ENCODE measurements at regions not wholly inside any gene's neighbourhood (a gene's known extent, or its start where the extent isn't known, plus 50 kb on each side); places are given as distances from the start of the nearest gene placed in this dataset.

GRCh38 chr1:79785561-79785960, 779.0 kb upstream of the ADGRL4 start:
- no peak for TF ChIP-seq CTCF (IDR thresholded peaks at IDR 0.05)
- Histone ChIP-seq H3K4me3 (no peak overlapping the region), H3K4me1 (no peaks in the 10 kb centered on the region), H3K27me3 (no peaks in the 10 kb centered on the region), H3K9me3 (no peaks in the 10 kb centered on the region), H3K36me3 (no peaks in the 10 kb centered on the region), H3K27ac (no peak overlapping the region)
- DNase-seq (ENCODE audit: low spot score), result no peak

GRCh38 chr1:79781261-79781660, 774.7 kb upstream of the ADGRL4 start:
- H3K4me1 ChIP-seq, result no peaks in the 10 kb centered on the region
- no peak for DNase-seq (ENCODE audit: low spot score)
- H3K27ac ChIP-seq, result no peak overlapping the region
- H3K36me3 ChIP-seq, result no peaks in the 10 kb centered on the region
- no peaks in the 10 kb centered on the region for H3K27me3 ChIP-seq
- no peak overlapping the region for H3K4me3 ChIP-seq
- no peak for TF ChIP-seq CTCF (IDR thresholded peaks at IDR 0.05)
- H3K9me3 ChIP-seq, result no peaks in the 10 kb centered on the region

GRCh38 chr1:79777481-79778219, 771.1 kb upstream of the ADGRL4 start:
- Histone ChIP-seq H3K27ac (no peak overlapping the region), H3K36me3 (no peaks in the 10 kb centered on the region), H3K4me1 (no peaks in the 10 kb centered on the region), H3K4me3 (no peak overlapping the region), H3K27me3 (no peaks in the 10 kb centered on the region), H3K9me3 (no peaks in the 10 kb centered on the region)
- DNase-seq (ENCODE audit: low spot score), result no peak
- TF ChIP-seq CTCF (IDR thresholded peaks at IDR 0.05), result no peak

GRCh38 chr1:79775402-79775801, 768.9 kb upstream of the ADGRL4 start:
- H3K27ac ChIP-seq, result no peak overlapping the region
- TF ChIP-seq CTCF (IDR thresholded peaks at IDR 0.05), result no peak
- no peaks in the 10 kb centered on the region for H3K36me3 ChIP-seq
- no peaks in the 10 kb centered on the region for H3K9me3 ChIP-seq
- H3K4me1 ChIP-seq, result no peaks in the 10 kb centered on the region
- no peak overlapping the region for H3K4me3 ChIP-seq
- DNase-seq (ENCODE audit: low spot score), result no peak
- no peaks in the 10 kb centered on the region for H3K27me3 ChIP-seq

- Histone ChIP-seq H3K27ac (no peak overlapping the region), H3K4me3 (no peak overlapping the region), H3K9me3 (no peaks in the 10 kb centered on the region), H3K27me3 (no peaks in the 10 kb centered on the region), H3K4me1 (no peaks in the 10 kb centered on the region), H3K36me3 (no peaks in the 10 kb centered on the region)
- DNase-seq (ENCODE audit: low spot score), result no peak
- TF ChIP-seq CTCF (IDR thresholded peaks at IDR 0.05), result no peak
Observed at GRCh38 chr1:79773385-79773784, 766.9 kb upstream of the ADGRL4 start.

- Histone ChIP-seq H3K4me3 (no peak overlapping the region), H3K27ac (no peak overlapping the region), H3K9me3 (no peaks in the 10 kb centered on the region), H3K36me3 (no peaks in the 10 kb centered on the region), H3K4me1 (no peaks in the 10 kb centered on the region), H3K27me3 (no peaks in the 10 kb centered on the region)
- TF ChIP-seq CTCF (IDR thresholded peaks at IDR 0.05), result no peak
- DNase-seq (ENCODE audit: low spot score), result no peak
Observed at GRCh38 chr1:79762461-79762860, 755.9 kb upstream of the ADGRL4 start.

Measured in right atrium auricular region (tissue), 2 donors.